Effector memory CD4-positive, alpha-beta T cell (primary cell): ENCODE measurements at regions not wholly inside any gene's neighbourhood (a gene's known extent, or its start where the extent isn't known, plus 50 kb on each side); places are given as distances from the start of the nearest gene placed in this dataset.
"Not testable (repeated sequence)": the region's sequence is repeated elsewhere in the genome, so short reads cannot be mapped to it uniquely, and the experiment has no call there.

ENCODE experiments used
- DNase-seq, 3 donors: peaks; one replicate each; pipeline ENCODE4 v3.0.0-alpha.2; 2020
- H3K27ac ChIP-seq: 2 replicates; pipeline ENCODE4 v1.7.0; 2013; ENCODE audit warnings: mild to moderate bottlenecking, low read length, moderate library complexity; ENCODE audit not compliant: insufficient read depth, poor library complexity, severe bottlenecking
- H3K27me3 ChIP-seq: replicated peaks from 2 replicates; pipeline ENCODE4 v1.7.0; 2013; ENCODE audit warnings: mild to moderate bottlenecking, low read length; ENCODE audit not compliant: insufficient read depth, control insufficient read depth, poor library complexity, severe bottlenecking
- H3K36me3 ChIP-seq: 2 replicates; pipeline ENCODE4 v1.7.0; 2013; ENCODE audit warnings: mild to moderate bottlenecking, low read length, moderate library complexity; ENCODE audit not compliant: control insufficient read depth, insufficient read depth
- H3K4me1 ChIP-seq: 2 replicates; pipeline ENCODE4 v1.7.0; 2013; ENCODE audit warnings: low read length, mild to moderate bottlenecking; ENCODE audit not compliant: control insufficient read depth, insufficient read depth, poor library complexity, severe bottlenecking
- H3K4me3 ChIP-seq: 2 replicates; pipeline ENCODE4 v1.7.0; 2013; ENCODE audit warnings: low read length, low read depth, mild to moderate bottlenecking; ENCODE audit not compliant: insufficient read depth, poor library complexity, severe bottlenecking
- H3K9me3 ChIP-seq: 2 replicates; pipeline ENCODE4 v1.7.0; 2013; ENCODE audit warnings: mild to moderate bottlenecking, low read length, moderate library complexity; ENCODE audit not compliant: control insufficient read depth

DNA sequence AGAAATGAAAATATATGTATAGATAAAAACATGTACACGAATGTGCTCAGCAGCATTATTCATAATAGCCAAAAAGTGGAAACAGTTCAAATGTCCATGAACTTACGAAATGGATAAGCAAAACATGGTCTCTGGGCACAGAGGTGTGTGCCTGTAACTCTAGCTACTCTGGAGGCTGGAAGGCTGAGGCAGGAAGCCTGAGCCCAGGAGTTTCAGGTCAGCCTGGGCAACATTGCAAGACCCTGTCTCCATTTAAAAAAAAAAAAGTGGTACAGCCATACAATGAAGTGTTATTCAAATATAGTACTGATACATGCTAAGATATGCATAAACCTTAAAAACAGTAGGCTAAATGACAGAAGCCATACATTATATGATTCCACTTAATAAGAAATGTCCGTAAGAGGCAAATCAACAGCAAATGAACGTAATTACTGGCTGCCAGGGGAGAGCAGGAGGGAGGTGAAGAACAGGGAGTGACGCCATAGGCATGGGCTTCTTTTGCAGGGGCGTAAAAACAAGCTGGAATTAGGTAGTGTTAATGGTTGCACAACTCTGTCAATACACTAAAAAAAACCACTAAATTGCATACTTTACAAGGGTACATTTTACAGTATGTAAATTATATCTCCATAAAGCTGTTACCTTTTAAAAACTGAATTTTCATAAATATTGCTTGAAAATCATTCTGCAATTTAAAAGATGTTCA is 87.2 kb upstream of the PLEKHM1 start:
- no peak for DNase-seq
- Histone ChIP-seq H3K27me3 (no peaks in the 10 kb centered on the region), H3K36me3 (no peaks in the 10 kb centered on the region), H3K4me3 (no peak overlapping the region), H3K27ac (no peak overlapping the region), H3K4me1 (peaks cover 3% of the 10 kb centered on the region), H3K9me3 (no peaks in the 10 kb centered on the region)

DNA sequence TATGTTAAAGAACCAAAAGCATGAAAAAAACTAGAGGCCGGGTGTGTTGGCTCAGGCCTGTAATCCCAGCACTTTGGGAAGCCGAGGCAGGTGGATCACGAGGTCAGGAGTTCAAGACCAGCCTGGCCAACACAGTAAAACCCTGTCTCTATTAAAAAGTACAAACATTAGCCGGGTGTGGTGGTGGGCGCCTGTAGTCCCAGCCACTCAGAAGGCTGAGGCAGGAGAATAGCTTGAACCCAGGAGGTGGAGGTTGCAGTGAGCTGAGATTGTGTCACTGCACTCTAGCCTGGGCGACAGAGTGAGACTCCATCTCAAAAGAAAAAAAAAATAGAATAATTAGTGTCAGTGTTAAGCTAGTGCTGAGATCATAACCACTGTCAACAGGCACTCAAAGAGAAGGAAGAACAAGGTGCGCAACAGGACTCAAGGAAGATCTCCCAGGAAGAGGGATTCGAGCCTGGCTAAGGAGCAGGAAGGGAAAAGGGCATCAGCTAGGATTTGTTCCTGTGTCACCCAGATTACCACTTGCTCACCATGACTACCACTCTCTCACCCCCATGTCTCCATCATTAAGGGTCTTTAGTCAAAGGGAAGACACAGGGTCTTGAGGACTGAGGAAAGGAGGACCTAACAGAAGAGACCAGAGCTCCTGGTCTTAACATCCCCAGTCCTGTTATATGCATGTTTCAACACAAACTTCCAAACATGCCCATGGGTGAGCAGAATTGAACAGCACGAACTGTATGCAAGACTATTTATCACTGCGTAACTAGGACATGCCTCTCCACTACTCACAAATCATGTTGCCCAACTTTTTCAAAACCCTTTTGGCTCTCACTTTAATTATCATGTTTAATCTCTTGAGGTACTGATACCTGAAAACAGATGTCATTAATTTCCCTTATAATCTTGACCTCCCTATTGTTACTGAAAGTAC is 88.3 kb upstream of the PLEKHM1 start:
- H3K9me3 ChIP-seq: no peaks in the 10 kb centered on the region
- no peaks in the 10 kb centered on the region for H3K36me3 ChIP-seq
- H3K4me3 ChIP-seq: no peak overlapping the region
- no peaks in the 10 kb centered on the region for H3K27me3 ChIP-seq
- no peak for DNase-seq
- H3K4me1 ChIP-seq: peaks cover 12% of the 10 kb centered on the region
- H3K27ac ChIP-seq: no peak overlapping the region

DNA sequence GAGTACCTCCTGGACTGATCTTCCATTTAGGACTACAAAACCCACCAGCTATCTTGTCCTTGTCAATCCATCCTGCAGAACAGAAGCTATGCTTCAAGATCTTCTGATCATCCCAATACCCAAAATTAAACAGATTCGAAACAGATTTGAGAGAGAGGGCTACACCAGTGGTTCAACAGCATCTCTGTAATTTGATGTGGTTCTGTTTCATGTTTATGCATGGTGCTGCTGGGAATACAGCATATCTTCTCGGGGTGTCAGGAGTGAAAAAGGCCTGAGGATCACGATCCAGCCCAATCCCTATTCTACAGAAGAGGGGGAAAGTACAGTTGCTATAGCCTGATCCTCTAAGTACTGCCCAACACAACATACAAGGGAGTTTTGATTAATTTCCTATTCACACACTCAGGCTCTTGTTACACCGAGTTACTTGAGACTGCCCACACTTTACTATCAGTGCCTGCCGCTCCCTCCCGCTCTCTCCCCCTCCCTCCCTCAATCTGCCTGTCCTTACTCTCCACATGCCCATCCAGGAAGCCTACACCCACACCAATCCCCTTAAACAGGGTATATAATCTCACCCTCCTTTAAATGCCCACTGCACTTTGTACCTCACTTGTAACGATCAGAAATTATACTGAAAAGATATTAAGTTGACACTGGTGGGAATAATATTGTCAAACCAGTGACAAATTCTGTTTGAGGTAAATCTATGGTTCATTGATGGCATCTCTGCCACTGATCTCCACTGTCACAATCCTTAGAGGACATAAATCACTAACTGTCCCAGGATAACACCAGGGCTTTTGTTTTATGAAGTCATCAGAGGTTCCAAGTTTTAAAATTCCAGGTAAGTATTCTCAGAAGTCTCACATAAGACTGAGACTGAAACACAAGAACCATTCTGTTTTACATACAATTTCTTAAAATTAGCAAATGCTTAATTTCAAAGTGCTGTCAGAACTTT is 89.3 kb upstream of the PLEKHM1 start:
- peaks cover 18% of the 10 kb centered on the region for H3K4me1 ChIP-seq
- no peak overlapping the region for H3K27ac ChIP-seq

DNA sequence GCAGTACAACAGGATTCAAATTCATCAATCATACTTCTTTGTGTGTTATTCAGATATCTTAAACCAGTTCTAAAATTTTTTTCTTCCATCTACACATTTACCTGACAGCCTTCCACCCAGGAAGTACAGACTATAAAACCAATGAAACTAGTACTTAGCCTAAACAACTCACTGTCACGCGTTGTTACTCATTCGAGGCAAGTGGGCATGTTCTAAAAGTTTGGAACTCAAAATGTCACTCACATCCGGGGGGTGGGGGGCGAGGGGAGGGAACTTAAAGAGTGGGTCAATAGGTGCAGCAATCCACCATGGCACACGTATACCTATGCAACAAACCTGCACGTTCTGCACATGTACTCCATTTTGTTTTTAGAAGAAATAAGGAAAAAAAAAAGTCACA is 90.4 kb upstream of the PLEKHM1 start:
- no peak for DNase-seq
- Histone ChIP-seq H3K27ac (no peak overlapping the region), H3K27me3 (no peaks in the 10 kb centered on the region), H3K4me3 (no peak overlapping the region), H3K4me1 (peaks cover 18% of the 10 kb centered on the region), H3K9me3 (no peaks in the 10 kb centered on the region), H3K36me3 (no peaks in the 10 kb centered on the region)

More for the DNA sequence above, 89.3 kb upstream of the PLEKHM1 start:
- H3K36me3 ChIP-seq: no peaks in the 10 kb centered on the region
- no peak for DNase-seq
- H3K4me3 ChIP-seq: no peak overlapping the region
- H3K9me3 ChIP-seq: no peaks in the 10 kb centered on the region
- H3K27me3 ChIP-seq: no peaks in the 10 kb centered on the region

DNA sequence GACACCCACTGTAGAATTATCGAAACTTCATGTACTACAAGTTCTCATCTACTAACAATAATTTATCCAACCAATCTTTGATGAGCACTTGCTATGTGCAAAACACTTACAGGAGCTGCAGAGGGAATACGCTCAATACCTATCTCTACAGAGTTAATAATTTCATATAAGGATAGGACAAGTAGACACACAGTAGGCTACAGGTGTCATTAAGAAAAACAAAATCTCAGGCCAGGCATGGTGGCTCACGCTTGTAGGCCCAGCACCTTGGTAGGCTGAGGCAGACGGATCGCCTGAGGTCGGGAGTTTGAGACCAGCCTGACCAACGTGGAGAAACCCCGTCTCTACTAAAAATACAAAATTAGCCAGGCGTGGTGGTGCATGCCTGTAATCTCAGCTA is 91.3 kb upstream of the PLEKHM1 start:
- H3K9me3 ChIP-seq: no peaks in the 10 kb centered on the region
- no peaks in the 10 kb centered on the region for H3K27me3 ChIP-seq
- peaks cover 18% of the 10 kb centered on the region for H3K4me1 ChIP-seq
- no peak overlapping the region for H3K4me3 ChIP-seq
- no peak for DNase-seq
- no peak overlapping the region for H3K27ac ChIP-seq
- no peaks in the 10 kb centered on the region for H3K36me3 ChIP-seq

DNA sequence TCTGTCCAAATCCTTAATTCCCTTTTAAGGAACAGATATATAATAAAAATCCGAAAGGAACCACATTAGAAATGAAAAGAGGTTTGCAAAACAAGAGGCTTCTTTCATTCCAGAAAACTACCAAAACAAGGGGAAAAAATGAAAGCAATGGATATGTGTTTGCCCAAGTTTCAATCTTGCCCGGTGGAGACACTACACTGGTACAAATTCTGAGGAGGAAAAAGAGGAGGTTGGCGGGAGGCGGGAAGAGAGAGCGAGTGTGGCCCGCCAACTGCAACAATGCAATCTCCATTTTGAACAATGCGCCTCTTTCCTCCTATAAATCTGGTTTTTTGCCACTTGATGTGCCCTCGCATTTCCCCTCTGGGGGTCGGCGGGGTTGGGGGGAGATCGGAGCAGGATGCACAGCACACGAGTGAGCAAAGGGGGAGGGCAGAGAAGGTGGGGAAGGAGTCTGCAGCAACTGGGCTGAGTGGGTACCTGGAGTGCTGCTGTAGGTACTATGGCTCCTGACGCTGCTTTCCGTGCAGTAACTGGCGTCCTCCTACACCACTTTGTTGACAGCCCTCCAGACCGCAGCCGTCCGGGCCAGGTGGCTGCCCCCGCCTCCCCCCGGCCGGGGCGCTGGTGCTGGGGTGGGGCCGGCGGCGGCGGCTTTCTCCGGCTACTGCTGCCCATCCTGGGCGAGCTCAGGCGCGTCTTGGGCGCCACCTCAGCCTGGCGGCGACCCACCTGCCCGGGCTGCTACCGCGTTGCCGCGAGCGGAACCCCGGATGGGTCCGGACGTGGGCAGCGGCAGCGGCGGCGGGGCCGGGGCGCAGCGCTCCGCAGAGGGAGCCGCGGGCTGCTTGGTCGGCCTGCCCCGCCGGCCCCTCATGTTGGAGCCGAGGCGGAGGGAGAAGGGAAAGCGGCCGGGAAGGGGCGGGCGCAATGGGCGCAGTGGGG is 93.8 kb upstream of the PLEKHM1 start:
- Histone ChIP-seq H3K36me3 (no peaks in the 10 kb centered on the region), H3K27ac (peak overlapping the region; percentile 86), H3K27me3 (no peaks in the 10 kb centered on the region), H3K9me3 (no peaks in the 10 kb centered on the region), H3K4me1 (peaks cover 18% of the 10 kb centered on the region), H3K4me3 (peak overlapping the region; percentile 88)
- peak; percentile 66 to 69 (median 66) for DNase-seq

DNA sequence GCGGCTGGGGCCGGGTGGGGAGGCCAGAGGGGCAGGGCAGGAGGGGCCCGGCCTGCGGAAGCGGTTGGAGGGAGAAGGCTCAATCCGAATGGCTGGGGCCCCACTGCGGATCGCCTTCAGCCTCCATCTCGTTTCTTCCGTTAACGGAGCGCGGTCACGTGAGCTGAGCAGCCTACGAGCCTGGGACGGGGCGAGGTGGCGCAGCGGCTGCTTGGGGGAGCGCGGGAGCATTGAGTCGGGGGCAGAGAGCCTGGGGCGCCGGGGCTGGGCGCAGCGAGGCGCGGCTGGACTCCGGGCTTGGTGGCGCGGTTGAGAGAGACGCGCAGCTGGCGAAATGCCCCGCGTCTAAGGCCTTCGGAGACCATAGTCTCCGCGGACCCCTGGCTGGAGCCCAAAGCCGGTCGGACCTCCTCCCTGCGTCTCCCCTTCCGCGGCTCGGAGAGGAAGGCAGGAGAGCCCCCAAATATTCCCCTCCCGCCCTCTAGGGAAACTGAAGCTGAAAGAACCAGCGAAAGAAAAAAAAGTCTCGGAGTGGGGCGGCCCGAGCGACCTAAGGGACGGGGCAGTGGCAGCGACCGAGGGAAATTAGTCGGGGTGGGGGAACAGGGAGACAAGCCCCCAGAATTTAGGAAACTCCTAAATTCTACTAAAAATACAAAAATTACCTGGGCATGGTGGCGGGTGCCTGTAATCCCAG is 94.7 kb upstream of the PLEKHM1 start:
- Histone ChIP-seq H3K27ac (peak overlapping the region; percentile 86), H3K4me3 (peak overlapping the region; percentile 88), H3K4me1 (peaks cover 18% of the 10 kb centered on the region)
- not testable (repeated sequence) for H3K36me3 ChIP-seq, H3K9me3 ChIP-seq, H3K27me3 ChIP-seq
- peak; percentile 74 to 85 (median 79) for DNase-seq

DNA sequence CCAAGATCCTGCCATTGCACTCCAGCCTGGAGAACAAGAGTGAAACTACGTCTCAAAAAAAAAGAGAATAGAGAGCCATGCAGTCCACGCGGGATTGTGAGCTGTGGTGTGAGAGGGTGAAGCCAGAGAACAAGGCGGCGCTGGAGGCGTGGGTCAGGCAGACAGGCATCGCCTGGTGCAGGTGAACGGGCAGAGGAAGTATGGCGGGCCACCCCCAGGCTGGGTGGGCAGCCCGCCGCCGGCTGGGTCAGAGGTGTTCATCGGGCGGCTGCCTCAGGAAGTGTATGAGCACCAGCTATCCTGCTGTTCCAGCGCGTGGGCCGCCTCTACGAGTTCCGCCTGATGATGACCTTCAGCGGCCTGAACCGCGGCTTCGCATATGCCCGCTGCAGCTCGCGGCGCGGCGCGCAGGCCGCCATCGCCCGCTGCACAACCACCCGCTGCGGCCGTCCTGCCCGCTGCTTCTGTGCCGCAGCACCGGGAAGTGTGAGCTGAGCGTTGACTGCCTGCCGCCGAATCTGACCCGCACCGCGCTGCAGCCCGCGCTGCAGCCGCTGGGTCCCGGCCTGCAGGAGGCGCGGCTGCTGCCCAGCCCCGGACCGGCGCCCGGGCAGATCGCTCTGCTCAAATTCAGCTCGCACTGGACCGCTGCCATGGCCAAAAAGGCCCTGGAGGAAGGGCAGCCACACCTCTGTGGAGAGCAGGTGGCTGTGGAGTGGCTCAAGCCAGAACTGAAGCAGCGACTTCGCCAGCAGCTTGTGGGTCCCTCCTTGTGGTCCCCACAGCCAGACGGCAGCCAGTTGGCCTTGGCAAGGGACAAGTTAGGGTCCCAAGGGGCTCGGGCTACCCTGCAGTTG is 95.5 kb upstream of the PLEKHM1 start:
- not testable (repeated sequence) for H3K36me3 ChIP-seq, H3K27me3 ChIP-seq, H3K9me3 ChIP-seq
- H3K4me3 ChIP-seq: peak overlapping the region; percentile 88
- H3K4me1 ChIP-seq: peaks cover 18% of the 10 kb centered on the region
- peak overlapping the region; percentile 86 for H3K27ac ChIP-seq
- DNase-seq: peak in 2 of 3 donors; percentile 29 to 30
